ENCODE measurements at regions not wholly inside any gene's neighbourhood (a gene's known extent, or its start where the extent isn't known, plus 50 kb on each side); places are given as distances from the start of the nearest gene placed in this dataset.

- TF ChIP-seq POLR2AphosphoS5 (IDR thresholded peaks at IDR 0.05) (no peak), CTCF (IDR thresholded peaks at IDR 0.05) (no peak), POLR2A (IDR thresholded peaks at IDR 0.05) (no peak)
These were observed 73.9 kb upstream of the BRINP1 start for GRCh38 chr9:119443179-119443578.
